ENCODE measurements at regions not wholly inside any gene's neighbourhood (a gene's known extent, or its start where the extent isn't known, plus 50 kb on each side); places are given as distances from the start of the nearest gene placed in this dataset.

DNA sequence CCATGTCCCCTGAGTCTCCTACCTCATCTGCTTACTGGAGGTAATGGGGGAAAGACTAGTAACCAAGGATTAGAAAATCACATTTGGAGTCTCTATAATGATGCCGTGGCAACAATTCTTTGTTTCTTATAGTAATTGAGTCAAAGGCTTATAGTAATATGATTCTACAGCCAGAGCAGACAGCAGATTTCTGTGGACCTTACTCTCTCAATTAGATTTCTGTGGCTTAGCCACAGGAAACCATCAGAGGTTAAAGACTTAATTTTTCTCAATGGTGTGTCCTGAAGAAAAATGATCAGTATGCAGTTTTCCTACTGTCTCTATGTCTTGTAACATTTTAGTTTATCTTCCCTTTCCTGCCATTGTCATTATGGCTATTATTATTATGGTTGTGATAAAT is 59.3 kb upstream of the CD180 start:
- no peak for DNase-seq (ENCODE audit: low spot score)
- FAIRE-seq: no peak

DNA sequence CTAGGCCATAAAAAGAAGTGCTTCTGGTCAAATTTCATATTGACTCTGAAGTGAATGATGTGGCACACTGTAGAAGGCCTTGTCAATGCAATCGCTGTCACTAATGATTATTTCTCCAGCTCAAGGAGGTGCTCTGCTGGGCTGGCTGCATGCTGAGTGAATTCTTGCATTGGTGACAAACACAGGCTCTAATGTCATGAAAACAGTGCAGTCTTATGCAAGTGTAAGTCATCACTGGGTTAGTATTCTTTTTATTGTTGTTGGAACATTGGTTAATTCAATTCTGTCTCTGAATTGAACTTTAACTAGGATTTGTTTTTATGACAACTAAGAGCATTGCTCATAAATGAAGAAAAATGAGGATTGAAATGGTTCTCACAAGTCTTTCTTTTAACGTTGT is 57.3 kb upstream of the CD180 start:
- no peak for FAIRE-seq
- DNase-seq (ENCODE audit: low spot score): no peak

DNA sequence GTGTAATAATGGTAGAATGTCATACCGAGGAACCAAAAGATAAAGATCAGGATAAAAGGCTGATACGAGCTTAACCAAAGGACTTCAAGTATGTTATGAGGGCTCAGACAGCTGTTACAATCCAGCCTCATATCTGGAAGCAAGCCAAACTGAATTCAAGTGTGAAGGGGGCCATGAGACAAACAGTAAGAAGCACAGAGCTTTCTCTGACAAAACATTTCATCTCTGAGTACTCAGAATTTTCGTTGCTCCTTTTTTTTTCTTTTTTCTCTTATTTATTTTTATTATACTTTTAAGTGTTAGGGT is 52.9 kb upstream of the CD180 start:
- DNase-seq (ENCODE audit: low spot score) (no peak), FAIRE-seq (no peak)

DNA sequence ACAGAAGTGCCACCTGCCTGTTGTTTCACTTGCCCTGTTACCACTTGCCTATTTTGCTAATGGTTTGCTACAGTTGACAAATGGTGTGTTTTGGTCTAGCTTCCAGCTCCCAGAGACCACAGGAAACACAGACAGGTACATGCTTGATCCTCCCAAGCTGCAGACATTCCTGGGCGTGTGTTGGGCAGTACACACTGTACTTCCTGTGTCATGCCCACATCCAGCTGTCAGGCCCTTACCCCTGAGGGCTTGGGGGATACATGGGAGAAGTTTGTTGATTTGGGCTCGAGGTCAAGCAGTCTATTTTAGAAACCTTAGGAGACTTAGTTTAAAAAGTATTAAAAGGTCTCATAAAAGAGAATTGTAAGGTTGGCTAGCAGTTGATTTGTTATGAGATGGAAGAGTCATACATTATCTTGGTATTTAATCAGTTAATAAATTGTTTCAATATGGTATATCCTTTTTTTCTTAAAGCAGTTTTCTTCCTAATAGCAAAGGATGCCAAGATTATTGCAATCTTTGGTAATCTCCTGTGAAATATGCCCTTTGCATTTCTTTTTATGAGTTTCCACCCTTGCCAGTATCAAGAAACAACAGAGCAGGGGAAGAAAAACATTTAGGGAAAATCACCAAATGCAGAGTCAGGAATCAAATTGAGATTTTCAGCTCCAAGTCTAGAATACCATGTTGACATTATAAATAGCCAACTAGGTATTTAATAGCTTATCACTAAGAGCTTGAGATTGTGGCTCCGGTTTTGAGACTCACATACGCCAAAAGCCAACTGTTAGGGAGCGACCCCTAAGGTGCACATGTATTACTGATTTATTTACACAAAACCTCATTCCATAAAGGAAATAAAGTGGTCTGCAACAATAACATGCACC is 52.3 kb upstream of the CD180 start:
- DNase-seq (ENCODE audit: low spot score) (no peak), FAIRE-seq (no peak)

DNA sequence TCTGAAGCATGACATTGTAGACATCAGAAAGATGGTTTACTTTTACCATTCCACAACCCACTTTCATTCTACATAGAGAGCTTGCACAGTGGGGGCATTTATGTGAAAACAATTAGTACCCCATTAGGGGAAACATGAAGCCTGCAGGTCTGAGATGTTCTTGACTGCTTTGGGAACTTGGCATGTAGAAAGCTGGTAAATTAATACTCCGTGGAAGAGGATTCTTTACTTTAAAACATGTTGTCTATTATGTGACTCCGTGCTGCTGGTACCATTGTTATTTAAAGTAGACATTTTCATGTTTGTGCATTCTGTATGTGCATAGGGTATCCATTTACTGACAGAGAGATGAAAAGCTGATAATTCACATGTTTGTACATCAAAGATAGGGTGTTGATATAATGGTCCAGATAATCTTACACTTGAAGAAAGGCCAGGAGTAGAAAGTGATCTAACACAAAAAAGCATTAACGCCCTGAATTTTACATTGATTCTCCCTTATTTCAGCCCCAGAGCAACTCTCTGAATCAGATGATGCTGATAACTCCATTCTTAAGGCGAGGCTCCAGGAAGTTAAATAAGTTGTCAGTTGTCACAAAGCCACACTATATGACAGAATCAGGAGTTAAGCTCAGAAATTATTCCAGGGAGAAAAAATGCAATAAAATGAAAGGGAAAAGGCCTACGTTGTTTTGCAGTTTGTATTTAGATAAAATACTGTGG is 50.1 kb upstream of the CD180 start:
- DNase-seq (ENCODE audit: low spot score): no peak
- FAIRE-seq: no peak
